GM19239 (cell line): ENCODE measurements at regions not wholly inside any gene's neighbourhood (a gene's known extent, or its start where the extent isn't known, plus 50 kb on each side); places are given as distances from the start of the nearest gene placed in this dataset.

ENCODE experiments used
- DNase-seq: peaks from one replicate; pipeline ENCODE4 v3.0.0; 2011; ENCODE audit warnings: low spot score; ENCODE audit not compliant: insufficient read length
- FAIRE-seq: peaks from 2 replicates; lab custom pipeline; 2011; peaks lifted over from hg19 to GRCh38; lab: Jason Lieb, UNC

DNA sequence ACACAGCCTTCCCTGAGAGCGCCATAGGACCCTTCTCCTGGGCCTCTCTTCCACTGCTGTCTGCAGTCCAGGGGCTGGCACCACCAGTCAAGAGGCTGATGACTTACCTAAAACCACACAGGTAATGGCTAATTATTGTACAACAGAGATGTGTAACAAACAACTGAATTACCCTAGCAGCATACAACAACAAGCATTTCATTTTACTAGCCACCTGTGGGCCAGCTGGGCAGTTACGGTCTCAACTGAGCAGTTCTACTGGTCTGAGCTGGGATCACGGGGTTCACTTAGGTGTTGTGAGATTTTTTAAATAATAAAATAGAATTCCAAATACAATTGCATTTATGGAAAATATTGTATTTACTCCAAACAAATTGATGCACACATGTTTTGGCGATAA is 431.9 kb downstream of the TNS3 start:
- DNase-seq (no peak), FAIRE-seq (no peak)

DNA sequence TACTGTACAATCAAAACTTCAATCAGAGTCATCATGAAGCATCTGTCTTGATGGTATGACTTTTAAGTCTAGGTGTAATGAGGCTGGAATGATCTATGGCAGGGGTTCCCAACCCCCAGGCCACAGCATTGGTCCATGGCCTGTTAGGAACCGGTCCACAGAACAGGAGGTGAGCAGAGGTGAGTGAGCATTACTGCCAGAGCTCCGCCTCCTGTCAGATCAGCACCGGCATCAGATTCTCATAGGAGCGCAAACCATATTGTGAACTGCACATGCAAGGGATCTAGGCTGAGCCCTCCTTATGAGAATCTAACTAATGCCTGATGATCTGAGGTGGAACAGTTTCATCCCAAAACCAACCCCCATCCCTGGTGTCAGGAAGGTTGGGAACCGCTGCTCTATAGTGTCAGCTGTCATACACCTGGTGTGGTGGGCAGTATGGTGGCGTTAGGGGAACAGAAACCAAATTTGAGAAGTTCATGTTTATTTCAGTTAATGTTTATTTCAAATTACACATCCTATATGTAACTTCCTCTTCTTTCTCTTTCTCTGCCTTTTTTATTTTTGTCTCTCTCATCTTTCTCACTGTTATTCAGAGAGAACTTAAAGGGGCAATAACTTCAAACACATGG is 432.6 kb downstream of the TNS3 start:
- FAIRE-seq (no peak), DNase-seq (no peak)

DNA sequence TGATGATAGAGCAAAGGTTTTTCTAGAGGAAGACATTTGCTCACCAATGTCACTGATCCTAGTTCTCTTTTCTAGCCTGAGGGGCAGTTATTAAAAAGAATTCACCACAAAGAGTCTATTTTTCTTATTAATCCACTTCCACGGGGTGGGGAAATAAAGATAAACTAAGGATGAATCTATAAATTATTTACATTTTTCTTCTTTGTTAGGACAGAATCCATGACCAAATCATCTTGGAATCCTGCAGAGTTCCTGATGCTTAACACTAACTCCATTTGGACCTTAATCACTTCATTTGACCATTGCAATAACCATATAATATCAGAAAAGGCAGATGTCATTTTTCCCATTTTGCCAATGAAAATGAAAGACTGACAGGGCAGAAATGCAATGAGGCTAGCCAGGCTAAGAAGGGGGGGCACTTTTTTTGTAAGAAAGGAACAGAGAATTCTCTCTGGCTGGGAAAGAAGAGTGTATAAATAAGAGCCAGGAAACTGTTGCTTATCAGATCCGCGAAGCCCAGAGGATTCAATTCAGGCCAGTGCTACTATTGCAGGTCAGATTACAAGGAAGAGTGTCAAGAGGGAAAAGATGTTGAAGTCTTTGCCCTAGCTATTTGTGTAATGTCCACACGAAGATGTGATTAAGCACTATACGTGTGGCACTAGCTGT is 433.2 kb downstream of the TNS3 start:
- FAIRE-seq (no peak), DNase-seq (no peak)

DNA sequence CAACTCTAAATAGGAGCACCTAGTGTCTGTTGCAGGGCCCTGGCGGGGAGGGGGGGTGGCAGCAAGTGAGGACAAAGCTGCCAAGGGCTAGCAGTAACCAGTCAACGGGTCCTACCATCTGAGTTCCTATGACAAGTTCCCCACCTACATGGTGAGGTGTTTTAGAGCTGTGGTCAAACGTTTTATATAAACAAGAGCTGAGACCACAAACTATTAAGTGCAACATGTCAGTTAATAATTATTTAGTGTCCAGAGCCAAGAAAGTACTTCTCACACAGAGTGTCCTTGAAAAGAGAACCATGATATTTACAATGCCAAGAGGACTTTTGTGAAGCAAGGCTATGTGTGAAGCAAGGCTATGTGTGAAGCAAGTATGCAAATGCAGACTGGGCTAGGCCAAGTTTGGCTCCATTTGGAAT is 434.7 kb downstream of the TNS3 start:
- no peak for FAIRE-seq
- no peak for DNase-seq

DNA sequence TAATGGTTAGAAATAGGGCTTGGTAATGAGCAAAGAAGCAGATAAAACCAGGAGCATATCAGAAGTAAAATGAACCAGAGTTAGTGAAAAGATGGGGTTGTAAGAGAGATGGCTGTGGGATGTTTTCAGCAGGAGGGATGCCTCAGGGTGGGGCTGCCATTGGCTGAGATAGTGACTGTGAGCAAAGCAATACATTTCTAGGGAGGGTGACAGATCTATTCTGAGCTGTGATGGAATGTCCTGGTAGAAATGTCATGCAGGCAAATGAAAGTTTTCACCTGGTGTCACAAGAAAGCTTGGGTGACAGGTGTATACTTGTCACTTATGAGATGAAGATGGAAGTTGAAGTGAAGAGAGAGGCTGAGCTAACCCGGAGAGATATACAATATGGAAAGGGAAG is 435.9 kb downstream of the TNS3 start:
- no peak for DNase-seq
- no peak for FAIRE-seq

DNA sequence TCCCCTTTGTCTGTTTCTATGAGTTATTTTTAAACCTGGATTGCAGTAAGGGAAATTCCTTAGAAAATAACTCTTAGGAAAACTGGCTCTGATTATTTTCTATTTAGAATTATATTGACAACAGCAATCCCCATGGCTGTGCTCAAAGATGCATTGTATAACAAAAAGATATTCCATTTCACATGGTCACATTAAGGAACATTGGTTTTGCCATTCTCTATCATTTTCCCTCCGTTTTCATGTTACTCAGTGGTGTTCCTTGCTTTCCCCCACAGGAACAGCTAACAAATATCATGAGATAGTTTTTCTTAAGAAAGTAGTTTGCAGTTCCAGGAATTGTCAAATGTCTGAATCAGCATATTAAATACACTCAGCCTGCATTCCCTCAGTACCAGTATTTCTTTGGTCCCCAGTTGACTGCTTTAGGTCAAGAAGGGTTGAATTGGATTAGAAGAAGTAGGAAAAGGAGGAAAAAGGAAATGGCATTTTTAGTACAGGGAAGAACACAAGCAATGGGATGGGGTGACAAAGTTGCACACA is 436.7 kb downstream of the TNS3 start:
- no peak for FAIRE-seq
- no peak for DNase-seq

DNA sequence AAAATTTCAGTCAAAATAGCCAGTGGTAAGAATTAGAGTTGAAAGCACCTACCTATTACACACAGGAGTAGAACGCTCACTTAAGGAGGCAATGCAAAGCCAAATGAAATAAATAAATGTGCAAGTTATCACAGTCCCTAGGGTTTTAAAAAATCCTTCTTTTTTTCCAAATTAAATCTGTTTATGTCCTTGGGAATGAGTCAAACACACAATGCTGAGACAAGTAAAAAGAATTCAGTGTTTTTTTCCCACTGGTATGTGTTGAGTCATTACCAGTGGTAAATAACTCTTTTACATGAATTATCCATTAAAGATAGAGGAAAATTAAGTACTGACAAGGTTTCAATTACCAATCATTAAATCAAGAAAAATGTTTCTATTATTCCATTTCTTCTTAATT is 438.6 kb downstream of the TNS3 start:
- FAIRE-seq (no peak), DNase-seq (no peak)

DNA sequence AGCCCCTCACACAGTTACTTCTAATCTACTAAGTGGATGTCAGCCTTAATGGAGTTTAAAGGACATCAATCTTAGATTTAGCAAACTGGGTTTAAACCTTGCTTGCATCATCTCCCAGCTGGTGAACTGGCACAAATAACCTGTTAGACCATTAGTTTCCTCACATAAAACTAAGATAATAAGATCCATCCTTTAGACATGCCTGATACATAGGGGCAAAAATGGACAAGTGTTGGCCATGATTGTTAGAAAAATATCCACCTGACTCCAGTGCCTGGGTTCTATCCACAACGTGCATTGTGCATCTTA is 439.1 kb downstream of the TNS3 start:
- DNase-seq (no peak), FAIRE-seq (peak; percentile 21)

DNA sequence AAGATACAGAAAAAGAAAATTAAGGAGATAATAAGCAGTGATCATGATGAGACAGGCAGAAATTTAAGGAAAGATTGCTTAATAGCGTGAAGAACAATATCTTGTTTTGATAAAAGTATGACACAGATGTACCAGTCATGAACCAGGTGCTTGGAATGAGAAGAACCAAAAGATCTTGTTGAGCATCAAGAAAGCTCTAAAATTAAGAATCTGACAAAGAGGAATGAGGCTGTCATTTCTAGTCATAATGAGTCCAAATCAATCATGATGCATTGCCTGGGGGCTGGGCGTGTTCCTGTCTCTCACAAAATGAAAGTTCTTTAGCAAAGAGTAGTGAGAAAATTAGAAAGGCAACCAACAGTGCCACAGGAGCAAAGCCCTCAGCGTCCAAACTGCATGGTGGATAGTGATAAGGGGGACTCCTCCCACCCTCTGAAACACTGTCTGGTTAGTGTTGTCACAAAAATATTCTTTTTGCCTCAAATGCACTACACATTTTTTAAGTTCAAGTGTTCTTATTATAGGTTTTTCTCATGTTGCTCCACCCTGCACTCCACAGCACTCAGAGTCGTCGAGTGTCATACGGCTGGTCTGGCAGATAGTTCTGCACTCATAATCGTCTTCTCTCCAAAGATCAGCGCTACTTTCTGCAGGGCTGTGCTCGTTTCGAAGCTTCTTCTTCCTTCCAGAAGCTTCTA is 439.6 kb downstream of the TNS3 start:
- DNase-seq: no peak

DNA sequence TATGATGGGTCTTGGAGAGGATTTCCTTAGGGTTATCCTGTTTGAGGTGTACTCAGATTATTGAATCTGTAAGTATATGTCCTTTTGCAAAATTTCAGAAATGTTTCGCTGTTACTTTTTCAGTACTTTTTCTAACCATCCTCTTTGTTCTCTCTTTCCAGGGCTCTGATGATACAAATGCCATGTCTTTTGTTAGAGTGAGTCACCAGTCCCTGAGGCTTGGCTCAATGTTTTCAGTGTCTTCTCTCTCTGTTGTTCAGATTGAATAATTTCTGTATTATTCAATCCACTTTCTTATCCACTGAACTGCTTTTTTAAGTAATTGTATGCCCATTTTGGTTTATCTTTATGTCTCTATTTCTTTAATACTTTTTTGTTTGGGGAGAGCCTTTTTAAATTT is 449.4 kb downstream of the TNS3 start:
- no peak for FAIRE-seq
- DNase-seq: no peak

More for the DNA sequence above, 439.6 kb downstream of the TNS3 start:
- no peak for FAIRE-seq

DNA sequence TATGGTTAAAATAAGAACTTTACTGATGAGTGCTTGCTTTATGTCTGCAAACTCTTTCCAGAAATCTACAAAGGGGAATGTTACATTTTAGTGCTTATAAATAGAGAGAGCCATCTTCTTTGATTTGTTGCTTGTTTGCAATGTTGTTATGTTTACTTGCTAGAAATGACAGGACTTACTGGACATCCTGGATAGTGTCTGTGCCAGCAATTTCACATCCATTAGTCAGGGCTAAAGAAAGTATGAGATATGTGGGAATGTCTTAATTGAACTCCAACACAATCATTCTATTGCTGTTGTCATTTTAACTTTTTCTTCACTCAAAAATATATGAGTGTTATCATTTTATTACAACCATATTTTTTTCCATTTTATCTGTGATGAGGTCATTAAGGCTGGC is 453.2 kb downstream of the TNS3 start:
- FAIRE-seq: no peak

DNA sequence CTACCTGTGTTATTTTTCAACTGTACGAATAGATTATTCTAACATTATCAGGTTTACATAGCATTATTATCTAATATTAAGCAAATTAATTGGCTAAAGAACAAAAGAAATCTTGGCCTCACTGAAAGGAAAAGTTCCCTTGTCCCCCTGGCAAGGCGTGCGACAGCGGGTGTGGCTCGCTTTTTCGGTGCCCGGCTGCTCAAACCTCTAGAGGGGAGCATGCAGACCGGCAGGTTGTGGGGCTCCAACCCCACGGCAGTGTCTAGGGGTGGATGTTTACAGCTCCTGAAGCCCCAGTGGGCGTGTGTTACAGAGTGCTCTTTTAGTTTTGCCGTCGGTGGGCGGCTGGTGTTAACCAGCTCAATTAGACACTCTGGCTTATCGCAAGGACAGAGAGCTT is 456.4 kb downstream of the TNS3 start:
- no peak for FAIRE-seq

More for the DNA sequence above, 453.2 kb downstream of the TNS3 start:
- DNase-seq: no peak

DNA sequence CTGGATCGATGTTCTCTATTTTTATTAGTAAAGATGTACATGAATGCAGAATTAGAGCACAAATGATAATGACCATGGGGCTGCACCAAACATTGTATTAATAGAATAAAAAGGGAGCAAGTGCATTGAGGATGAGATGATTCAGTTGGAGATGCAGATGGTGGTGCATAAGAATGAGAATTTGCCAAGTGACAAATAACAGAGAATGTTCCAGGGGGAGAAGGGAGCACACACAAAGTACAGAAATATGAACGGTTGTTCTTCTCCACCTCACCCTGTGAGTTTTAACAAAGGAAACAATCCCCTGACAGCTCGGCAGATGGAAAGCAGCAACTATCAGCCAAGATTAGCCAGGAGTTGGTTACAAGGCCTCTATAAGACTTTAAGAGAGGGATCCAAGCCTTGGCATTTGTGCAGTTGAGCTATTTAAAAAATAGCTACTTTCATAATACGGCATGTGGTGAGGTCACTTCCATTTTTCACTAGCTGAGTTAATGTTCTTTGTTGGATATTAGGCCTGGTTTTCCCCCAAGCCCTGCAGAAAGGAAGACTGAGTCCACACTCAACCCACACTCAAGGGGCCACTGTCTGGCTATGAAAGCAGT is 462.5 kb downstream of the TNS3 start:
- no peak for FAIRE-seq
- DNase-seq: no peak

More for the DNA sequence above, 456.4 kb downstream of the TNS3 start:
- no peak for DNase-seq

DNA sequence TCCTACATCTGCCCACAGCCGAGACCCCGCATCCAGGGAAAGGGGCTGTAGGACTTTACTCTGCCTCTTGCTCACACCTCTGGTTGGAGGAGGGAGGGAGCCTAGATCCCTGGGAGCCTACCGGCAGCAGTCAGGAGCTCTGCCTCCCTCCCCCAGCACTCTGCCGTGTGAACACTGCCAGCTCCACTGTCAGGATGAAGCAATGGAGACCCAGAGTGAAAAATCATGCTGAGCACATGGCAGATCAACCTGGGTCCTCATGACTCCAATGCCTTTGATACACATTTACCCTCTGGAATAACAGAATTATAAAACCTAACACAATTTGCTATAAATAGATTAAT is 477.7 kb downstream of the TNS3 start:
- no peak for DNase-seq
- no peak for FAIRE-seq

DNA sequence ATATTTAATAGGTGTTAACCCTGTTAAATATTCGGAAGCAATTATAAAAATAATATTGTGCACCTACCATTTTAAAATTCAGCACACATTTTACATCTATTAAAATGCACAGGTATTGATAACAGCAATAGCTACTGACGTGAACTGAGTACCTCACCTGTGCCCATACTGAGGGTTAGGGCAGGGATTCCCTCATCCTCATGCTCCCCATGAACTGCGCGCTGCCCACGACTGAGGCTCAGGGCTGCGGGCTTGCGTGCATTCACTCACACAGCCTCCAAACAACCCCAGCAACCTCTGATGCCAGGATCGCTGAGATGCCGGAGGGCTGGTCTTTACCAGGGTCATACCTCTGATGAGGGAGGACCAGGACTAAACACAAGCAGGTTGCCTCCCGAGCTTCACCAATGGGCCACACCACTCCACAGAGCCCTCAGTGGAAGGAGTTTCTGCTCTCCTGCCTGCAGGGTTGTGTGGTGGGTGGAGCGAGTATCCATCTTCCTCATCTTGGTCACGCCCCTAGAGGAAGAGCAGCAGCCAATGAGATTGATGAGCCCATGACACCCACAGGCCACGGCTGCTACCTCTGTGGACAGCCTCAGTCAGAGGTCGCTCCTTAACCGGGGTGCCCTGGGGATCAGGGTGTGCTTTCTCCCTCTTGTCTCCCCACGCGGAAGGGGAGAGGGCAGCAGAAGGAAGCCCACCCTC is 478.3 kb downstream of the TNS3 start:
- FAIRE-seq (no peak), DNase-seq (no peak)

DNA sequence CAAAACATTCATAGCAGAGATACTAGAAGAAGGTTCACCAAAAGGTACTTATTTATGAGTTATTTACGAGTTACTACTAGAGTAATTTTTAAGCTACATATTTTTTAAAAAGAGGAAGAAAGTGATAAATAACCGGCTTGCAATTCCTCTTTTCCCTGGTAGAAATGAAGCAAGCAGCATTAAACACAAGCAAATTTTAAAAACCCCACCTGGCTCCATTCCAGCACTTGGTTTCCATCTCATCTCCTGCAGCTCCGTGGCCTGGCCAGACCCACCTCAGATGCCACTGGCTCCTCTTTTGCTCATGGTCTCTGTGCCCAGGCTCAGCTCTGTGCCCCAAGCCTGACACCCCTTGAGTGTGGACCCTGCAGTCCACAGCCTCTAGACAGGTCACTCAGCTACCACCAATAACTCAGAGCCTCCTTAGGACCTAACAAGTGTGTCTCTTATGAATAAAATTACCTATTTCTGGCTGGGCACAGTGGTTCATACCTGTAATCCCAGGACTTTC is 479.5 kb downstream of the TNS3 start:
- FAIRE-seq: no peak
- DNase-seq: no peak

DNA sequence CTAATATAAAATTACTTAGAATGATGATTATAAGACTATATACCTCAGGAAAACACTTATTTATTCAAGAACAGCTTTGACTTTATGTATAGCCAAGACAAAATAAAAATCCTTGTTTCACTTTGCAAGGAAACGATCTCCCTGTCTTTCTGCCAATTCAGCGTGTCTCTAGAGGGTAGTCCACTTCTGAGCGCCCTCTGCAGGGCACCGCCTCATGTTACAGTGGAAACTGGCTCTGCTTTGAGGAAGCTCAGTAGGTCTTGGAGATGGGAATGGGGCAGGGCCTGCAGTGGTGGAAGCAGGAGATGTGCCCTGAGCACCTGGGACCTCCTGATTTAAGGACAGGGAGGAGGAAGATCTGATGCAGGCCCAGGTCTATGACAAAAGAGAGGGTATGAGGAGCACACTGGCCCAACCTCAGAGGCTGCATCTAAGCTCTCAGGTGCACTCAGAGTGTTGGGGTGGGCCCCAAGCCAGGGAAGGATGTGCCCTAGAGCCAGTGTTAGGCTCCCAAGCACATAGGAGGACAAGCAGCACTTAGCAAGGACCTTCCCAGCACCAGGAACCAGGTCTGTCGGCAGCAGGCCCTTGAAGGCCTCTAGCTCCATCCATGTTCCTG is 481.0 kb downstream of the TNS3 start:
- FAIRE-seq (no peak), DNase-seq (no peak)

DNA sequence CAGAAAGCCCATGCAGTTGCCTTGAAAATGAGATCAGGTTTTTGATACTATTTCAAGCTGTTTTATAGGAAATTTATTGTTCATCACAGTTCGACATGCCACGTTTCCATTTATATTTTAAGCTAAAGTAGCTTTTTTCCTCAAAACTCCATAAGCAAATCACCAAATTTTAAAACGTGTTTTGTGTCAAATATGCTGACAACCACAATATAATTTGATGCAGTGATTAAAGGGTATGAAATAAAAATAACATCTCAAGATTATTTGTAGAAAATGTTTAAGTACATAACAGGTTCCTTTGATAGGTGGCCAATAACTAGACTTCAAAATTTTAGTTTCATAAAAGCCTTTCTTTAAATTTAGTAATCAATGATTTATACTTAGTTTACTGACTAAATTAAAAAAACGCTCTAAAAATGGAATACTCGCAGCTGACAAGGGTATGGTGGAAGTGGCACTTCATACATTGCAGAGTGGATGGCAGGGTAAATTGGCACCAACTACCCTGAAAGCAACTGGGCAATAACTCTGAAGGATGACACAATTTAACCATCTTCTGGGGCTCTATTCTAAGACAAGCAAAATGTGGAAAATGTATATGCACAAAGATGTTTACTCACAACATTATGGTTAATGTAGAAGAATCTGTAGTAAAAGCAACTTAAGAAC is 481.6 kb downstream of the TNS3 start:
- DNase-seq: no peak
- no peak for FAIRE-seq

DNA sequence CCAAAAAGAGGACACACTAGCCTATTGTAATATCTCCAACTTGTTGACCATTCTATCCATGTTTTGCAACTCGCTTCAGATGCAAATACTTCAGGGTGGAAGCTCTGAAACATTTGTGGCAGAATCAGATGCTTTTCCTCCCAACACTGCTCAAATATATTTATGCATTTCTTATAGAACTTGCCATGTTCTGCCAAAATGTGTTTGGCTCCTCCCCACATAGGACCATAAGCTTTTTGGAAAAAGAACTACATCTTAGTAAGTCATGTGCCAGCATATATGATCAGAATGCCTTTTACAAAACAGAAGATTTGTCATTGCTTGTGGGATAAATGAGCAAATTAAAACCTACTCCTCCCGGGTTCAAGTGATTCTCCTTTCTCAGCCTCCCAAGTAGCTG is 484.5 kb downstream of the TNS3 start:
- DNase-seq (no peak), FAIRE-seq (no peak)
